GM12892 (cell line): ENCODE measurements at regions not wholly inside any gene's neighbourhood (a gene's known extent, or its start where the extent isn't known, plus 50 kb on each side); places are given as distances from the start of the nearest gene placed in this dataset.

Source experiments
- POLR2A ChIP-seq: IDR thresholded peaks from 2 replicates; pipeline ENCODE4 v1.6.1; 2011; ENCODE audit warnings: low read depth, low read length, control low read depth
- POLR2AphosphoS5 ChIP-seq: IDR thresholded peaks from 2 replicates; pipeline ENCODE4 v1.6.1; 2011; ENCODE audit warnings: low read depth, low read length, control low read depth
- TAF1 ChIP-seq: IDR thresholded peaks from 2 replicates; pipeline ENCODE4 v1.6.1; 2011; ENCODE audit warnings: low read depth, mild to moderate bottlenecking, control low read depth, low read length, borderline replicate concordance

DNA sequence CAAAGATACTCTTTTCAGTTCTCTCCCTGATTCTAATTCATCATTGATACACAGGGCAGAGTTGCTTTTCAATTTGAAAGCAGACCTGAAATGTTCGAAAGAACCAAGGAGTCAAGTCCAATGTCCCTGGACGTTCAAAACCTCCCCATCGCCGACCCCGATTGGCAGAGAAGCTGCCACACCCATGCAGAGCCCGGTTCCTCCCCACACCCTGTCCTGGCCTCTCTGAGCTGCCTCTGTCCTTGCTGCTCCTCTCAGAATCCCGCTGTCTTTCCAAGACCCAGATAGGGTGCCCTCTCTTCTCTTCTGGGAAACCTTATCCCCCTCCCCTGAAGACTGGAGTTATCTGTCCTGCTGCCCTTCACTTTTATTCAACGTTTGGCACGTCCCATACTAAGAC is 52.3 kb upstream of the CITED2 start:
- no peak for TF ChIP-seq TAF1
- TF ChIP-seq POLR2A: no peak
- no peak for TF ChIP-seq POLR2AphosphoS5
